HG03521 (cell line): ENCODE measurements at regions not wholly inside any gene's neighbourhood (a gene's known extent, or its start where the extent isn't known, plus 50 kb on each side); places are given as distances from the start of the nearest gene placed in this dataset.

Experiments used
- ATAC-seq: cut with Tn5 transposase; IDR thresholded peaks from one replicate; pipeline ENCODE4 v1.9.1; 2021; ENCODE audit warnings: mild to moderate bottlenecking, moderate library complexity; ENCODE audit not compliant: unreplicated experiment

- ATAC-seq = no peak
These were observed 141.2 kb upstream of the HDAC9 start for GRCh38 chr7:18354108-18355085.

GRCh38 chr7:18356191-18356645, 139.3 kb upstream of the HDAC9 start:
- ATAC-seq = no peak

GRCh38 chr7:18357691-18358090, 137.9 kb upstream of the HDAC9 start:
- ATAC-seq = no peak

GRCh38 chr7:18361756-18362155, 133.8 kb upstream of the HDAC9 start:
- ATAC-seq = no peak

GRCh38 chr7:18363751-18364380, 131.7 kb upstream of the HDAC9 start:
- ATAC-seq = no peak

GRCh38 chr7:18364396-18364795, 131.2 kb upstream of the HDAC9 start:
- ATAC-seq = no peak

GRCh38 chr7:18366394-18366793, 129.2 kb upstream of the HDAC9 start:
- no peak for ATAC-seq

- no peak for ATAC-seq
These were observed 126.5 kb upstream of the HDAC9 start for GRCh38 chr7:18369011-18369410.

- ATAC-seq = no peak
These were observed 124.9 kb upstream of the HDAC9 start for GRCh38 chr7:18370633-18371032.

- no peak for ATAC-seq
These were observed 116.5 kb upstream of the HDAC9 start for GRCh38 chr7:18378989-18379605.

GRCh38 chr7:18384491-18385143, 110.9 kb upstream of the HDAC9 start:
- no peak for ATAC-seq

- ATAC-seq = no peak
These were observed 108.9 kb upstream of the HDAC9 start for GRCh38 chr7:18386607-18387006.

- no peak for ATAC-seq
These were observed 108.3 kb upstream of the HDAC9 start for GRCh38 chr7:18387191-18387735.

GRCh38 chr7:18390535-18390907, 105.0 kb upstream of the HDAC9 start:
- ATAC-seq = peak; percentile 16

- no peak for ATAC-seq
These were observed 102.0 kb upstream of the HDAC9 start for GRCh38 chr7:18393465-18394118.

GRCh38 chr7:18395868-18396267, 99.7 kb upstream of the HDAC9 start:
- ATAC-seq = no peak

- no peak for ATAC-seq
These were observed 98.6 kb upstream of the HDAC9 start for GRCh38 chr7:18396953-18397352.

GRCh38 chr7:18399436-18400235, 95.9 kb upstream of the HDAC9 start:
- ATAC-seq = no peak

- no peak for ATAC-seq
These were observed 95.3 kb upstream of the HDAC9 start for GRCh38 chr7:18400275-18400674.

- no peak for ATAC-seq
These were observed 94.8 kb upstream of the HDAC9 start for GRCh38 chr7:18400726-18401125.
